HCT116 (cell line): ENCODE measurements at regions not wholly inside any gene's neighbourhood (a gene's known extent, or its start where the extent isn't known, plus 50 kb on each side); places are given as distances from the start of the nearest gene placed in this dataset.
"Not testable (repeated sequence)": the region's sequence is repeated elsewhere in the genome, so short reads cannot be mapped to it uniquely, and the experiment has no call there.

Experiments used
- ATAC-seq: fragments of 200-7000 bp; cut with Tn5 transposase; 2 replicates; pipeline ENCODE4 v1.9.1; 2020; ENCODE audit warnings: mild to moderate bottlenecking, moderate library complexity
- BruUV-seq: library from RNA; stranded (reverse); fragments of 400-500 nt; replicated peaks from 2 replicates; lab custom pipeline; 2021; lab: Mats Ljungman, UMichigan
- CTCF ChIA-PET: fragments of 300-600 bp; sonication (Branson Sonifier 250); formaldehyde crosslinking; loops from one replicate; lab custom pipeline; 2021; ENCODE audit warnings: antibody characterized with exemption; lab: Charles Lee
- POLR2A ChIA-PET: fragments of 300-600, 350-600 bp; sonication (Branson Sonifier 250); formaldehyde crosslinking; loops from one replicate; lab custom pipeline; 2021; ENCODE audit warnings: antibody characterized with exemption; lab: Charles Lee
- RAD21 ChIA-PET, 2 experiments: fragments of 300-600 bp; sonication (Branson Sonifier 250); formaldehyde crosslinking; loops; one replicate each; lab custom pipeline; 2023; ENCODE audit warnings: low total read pairs in 2 of 2; ENCODE audit not compliant: uncharacterized antibody in 2 of 2, unreplicated experiment in 2 of 2, low non-redundant PET in 1 of 2; lab: Charles Lee
- DNase-seq: peaks from one replicate; pipeline ENCODE4 v3.0.0-alpha.2; 2010; ENCODE audit warnings: low read depth, low spot score
- H2AFZ ChIP-seq: fragments of 200-600 bp; shearing (Covaris generic), sonication (generic); 2 replicates; pipeline ENCODE4 v1.6.1; 2017; ENCODE audit warnings: low read depth, mixed run types, mixed read lengths, antibody characterized with exemption, low read length; ENCODE audit not compliant: poor library complexity, severe bottlenecking
- H3K27ac ChIP-seq: 2 replicates; pipeline ENCODE4 v1.5.1; 2012; ENCODE audit warnings: low read depth, low read length
- H3K27me3 ChIP-seq: fragments of 200-600 bp; sonication (generic); 2 replicates; pipeline ENCODE4 v1.6.1; 2016; ENCODE audit warnings: mixed run types, low read length, mixed read lengths; ENCODE audit not compliant: insufficient read depth
- H3K36me3 ChIP-seq, 2 experiments: fragments of 200-500 bp in 1 of 2; fragments of 200-600 bp in 1 of 2; sonication (Bioruptor generic) in 1 of 2; sonication (generic) in 1 of 2; 2 replicates each; pipeline versions ENCODE4 v1.5.1 to v1.6.1; 2014 to 2016; ENCODE audit warnings: low read length in 2 of 2, inconsistent platforms in 1 of 2, mixed read lengths in 1 of 2, mixed run types in 1 of 2; ENCODE audit not compliant: insufficient read depth in 2 of 2, control insufficient read depth in 1 of 2
- H3K4me1 ChIP-seq, 2 experiments: fragments of 200-600 bp in 1 of 2; sonication (generic) in 1 of 2; 2 replicates each; pipeline versions ENCODE4 v1.5.1 to v1.6.1; 2012 to 2017; ENCODE audit warnings: low read length in 2 of 2, inconsistent platforms in 1 of 2, mild to moderate bottlenecking in 1 of 2, mixed read lengths in 1 of 2, mixed run types in 1 of 2, moderate library complexity in 1 of 2; ENCODE audit not compliant: insufficient read depth in 2 of 2, control insufficient read depth in 1 of 2
- H3K4me2 ChIP-seq: fragments of 200-600 bp; sonication (generic); 2 replicates; pipeline ENCODE4 v1.6.1; 2017; ENCODE audit warnings: mixed run types, low read length, mixed read lengths
- H3K4me3 ChIP-seq, 2 experiments: fragments of 200-600 bp in 1 of 2; sonication (generic) in 1 of 2; replicated peaks in 1 of 2; 2 replicates each; pipeline ENCODE4 v1.5.1; 2011 to 2016; ENCODE audit warnings: low read length in 2 of 2, control low read depth in 1 of 2, low read depth in 1 of 2, mild to moderate bottlenecking in 1 of 2, mixed read lengths in 1 of 2, mixed run types in 1 of 2
- H3K79me2 ChIP-seq: fragments of 200-600 bp; sonication (generic); 2 replicates; pipeline ENCODE4 v1.6.1; 2017; ENCODE audit warnings: mild to moderate bottlenecking, mixed run types, low read length, moderate library complexity, mixed read lengths; ENCODE audit not compliant: insufficient read depth
- H3K9ac ChIP-seq: fragments of 200-600 bp; sonication (generic); 2 replicates; pipeline ENCODE4 v1.6.1; 2016; ENCODE audit warnings: low read length, mixed read lengths
- H3K9me2 ChIP-seq: fragments of 200-600 bp; sonication (generic), shearing (Covaris generic); 2 replicates; pipeline ENCODE4 v1.6.1; 2017; ENCODE audit warnings: mixed run types, mild to moderate bottlenecking, moderate library complexity; ENCODE audit not compliant: insufficient read depth
- H3K9me3 ChIP-seq, 2 experiments: fragments of 200-500 bp in 1 of 2; fragments of 200-600 bp in 1 of 2; sonication (Bioruptor generic) in 1 of 2; sonication (generic) in 1 of 2; 2 replicates each; pipeline ENCODE4 v1.6.1; 2014 to 2017; ENCODE audit warnings: low read length in 2 of 2, mixed read lengths in 2 of 2, inconsistent platforms in 1 of 2, low read depth in 1 of 2, mild to moderate bottlenecking in 1 of 2, mixed run types in 1 of 2, moderate library complexity in 1 of 2; ENCODE audit not compliant: control insufficient read depth in 1 of 2, insufficient read depth in 1 of 2
- H4K20me1 ChIP-seq: fragments of 200-600 bp; sonication (generic), shearing (Covaris generic); 2 replicates; pipeline ENCODE4 v1.6.1; 2017; ENCODE audit warnings: mixed run types, mild to moderate bottlenecking, moderate library complexity; ENCODE audit not compliant: insufficient read depth
- intact Hi-C: fragments of 100-400 bp; cut with micrococcal nuclease; formaldehyde crosslinking; loops from 2 replicates; pipeline ENCODE4 v1.10.0; 2022

GRCh38 chr14:19162920-19163319 lies 195.7 kb downstream of the POTEM start:
- H3K4me2 ChIP-seq, H3K4me3 ChIP-seq, H2AFZ ChIP-seq, H3K79me2 ChIP-seq, H3K9me2 ChIP-seq, H3K4me1 ChIP-seq, BruUV-seq, ATAC-seq, H4K20me1 ChIP-seq, H3K9me3 ChIP-seq, RAD21 ChIA-PET, CTCF ChIA-PET, intact Hi-C loops, H3K27me3 ChIP-seq, H3K27ac ChIP-seq, H3K9ac ChIP-seq, H3K36me3 ChIP-seq, POLR2A ChIA-PET, DNase-seq: not testable (repeated sequence)

GRCh38 chr14:19163891-19164290 lies 196.7 kb downstream of the POTEM start:
- H3K79me2 ChIP-seq, H4K20me1 ChIP-seq, POLR2A ChIA-PET, H3K4me1 ChIP-seq, DNase-seq, H3K9ac ChIP-seq, intact Hi-C loops, CTCF ChIA-PET, ATAC-seq, H2AFZ ChIP-seq, H3K9me3 ChIP-seq, H3K27me3 ChIP-seq, BruUV-seq, H3K4me2 ChIP-seq, H3K9me2 ChIP-seq, RAD21 ChIA-PET, H3K27ac ChIP-seq, H3K4me3 ChIP-seq, H3K36me3 ChIP-seq: not testable (repeated sequence)

- POLR2A ChIA-PET, CTCF ChIA-PET, H3K9me3 ChIP-seq: not testable (repeated sequence)
Measured at GRCh38 chr14:19164426-19164825, 197.2 kb downstream of the POTEM start.

GRCh38 chr14:19166056-19166455 lies 198.8 kb downstream of the POTEM start:
- ATAC-seq, BruUV-seq, H3K79me2 ChIP-seq, intact Hi-C loops, POLR2A ChIA-PET, CTCF ChIA-PET, DNase-seq, H3K9me2 ChIP-seq, H3K4me1 ChIP-seq, H3K27ac ChIP-seq, H3K9ac ChIP-seq, RAD21 ChIA-PET, H3K4me2 ChIP-seq, H2AFZ ChIP-seq, H3K27me3 ChIP-seq, H3K4me3 ChIP-seq, H3K36me3 ChIP-seq, H4K20me1 ChIP-seq: not testable (repeated sequence)
- H3K9me3 ChIP-seq, result peaks cover 2 to 12% of the 10 kb centered on the region in 2 experiments; a peak in 2 of 4 replicates

More at GRCh38 chr14:19164426-19164825, 197.2 kb downstream of the POTEM start:
- DNase-seq, ATAC-seq, H2AFZ ChIP-seq, H3K4me2 ChIP-seq, H3K36me3 ChIP-seq, H3K79me2 ChIP-seq, BruUV-seq, H3K9ac ChIP-seq, H3K4me3 ChIP-seq, H3K27me3 ChIP-seq, H3K4me1 ChIP-seq, H4K20me1 ChIP-seq, RAD21 ChIA-PET, intact Hi-C loops, H3K27ac ChIP-seq, H3K9me2 ChIP-seq: not testable (repeated sequence)
